GM19351 (cell line): ENCODE measurements at regions not wholly inside any gene's neighbourhood (a gene's known extent, or its start where the extent isn't known, plus 50 kb on each side); places are given as distances from the start of the nearest gene placed in this dataset.

Source experiments
- ATAC-seq: cut with Tn5 transposase; IDR thresholded peaks from one replicate; pipeline ENCODE4 v1.9.1; 2021; ENCODE audit warnings: mild to moderate bottlenecking, moderate library complexity; ENCODE audit not compliant: unreplicated experiment

- peak; percentile 30 for ATAC-seq
Measured at GRCh38 chr7:22565315-22565811, 65.4 kb upstream of the STEAP1B start.

- ATAC-seq = no peak
Measured at GRCh38 chr7:22564511-22565045, 64.6 kb upstream of the STEAP1B start.

GRCh38 chr7:22563621-22564241 is 63.7 kb upstream of the STEAP1B start:
- peak; percentile 60 for ATAC-seq

GRCh38 chr7:22563032-22563501 is 63.1 kb upstream of the STEAP1B start:
- ATAC-seq = no peak

GRCh38 chr7:22561895-22562593 is 62.1 kb upstream of the STEAP1B start:
- peak; percentile 43 for ATAC-seq

- no peak for ATAC-seq
Measured at GRCh38 chr7:22561321-22561811, 61.4 kb upstream of the STEAP1B start.

GRCh38 chr7:22559829-22560489 is 60.0 kb upstream of the STEAP1B start:
- ATAC-seq = peak; percentile 53

GRCh38 chr7:22557167-22557566 is 57.2 kb upstream of the STEAP1B start:
- ATAC-seq = no peak

- ATAC-seq = no peak
Measured at GRCh38 chr7:22555476-22555875, 55.5 kb upstream of the STEAP1B start.

- ATAC-seq = no peak
Measured at GRCh38 chr7:22554184-22554583, 54.2 kb upstream of the STEAP1B start.

GRCh38 chr7:22551768-22552513 is 52.0 kb upstream of the STEAP1B start:
- peak; percentile 74 for ATAC-seq

GRCh38 chr7:22550514-22551030 is 50.6 kb upstream of the STEAP1B start:
- ATAC-seq = no peak

- peak; percentile 53 for ATAC-seq
Measured at GRCh38 chr7:22549667-22550513, 49.9 kb upstream of the STEAP1B start.
